ENCODE measurements at regions not wholly inside any gene's neighbourhood (a gene's known extent, or its start where the extent isn't known, plus 50 kb on each side); places are given as distances from the start of the nearest gene placed in this dataset.
A peak's percentile ranks its signal among the peaks of the same experiment; 100 is the strongest.

DNA sequence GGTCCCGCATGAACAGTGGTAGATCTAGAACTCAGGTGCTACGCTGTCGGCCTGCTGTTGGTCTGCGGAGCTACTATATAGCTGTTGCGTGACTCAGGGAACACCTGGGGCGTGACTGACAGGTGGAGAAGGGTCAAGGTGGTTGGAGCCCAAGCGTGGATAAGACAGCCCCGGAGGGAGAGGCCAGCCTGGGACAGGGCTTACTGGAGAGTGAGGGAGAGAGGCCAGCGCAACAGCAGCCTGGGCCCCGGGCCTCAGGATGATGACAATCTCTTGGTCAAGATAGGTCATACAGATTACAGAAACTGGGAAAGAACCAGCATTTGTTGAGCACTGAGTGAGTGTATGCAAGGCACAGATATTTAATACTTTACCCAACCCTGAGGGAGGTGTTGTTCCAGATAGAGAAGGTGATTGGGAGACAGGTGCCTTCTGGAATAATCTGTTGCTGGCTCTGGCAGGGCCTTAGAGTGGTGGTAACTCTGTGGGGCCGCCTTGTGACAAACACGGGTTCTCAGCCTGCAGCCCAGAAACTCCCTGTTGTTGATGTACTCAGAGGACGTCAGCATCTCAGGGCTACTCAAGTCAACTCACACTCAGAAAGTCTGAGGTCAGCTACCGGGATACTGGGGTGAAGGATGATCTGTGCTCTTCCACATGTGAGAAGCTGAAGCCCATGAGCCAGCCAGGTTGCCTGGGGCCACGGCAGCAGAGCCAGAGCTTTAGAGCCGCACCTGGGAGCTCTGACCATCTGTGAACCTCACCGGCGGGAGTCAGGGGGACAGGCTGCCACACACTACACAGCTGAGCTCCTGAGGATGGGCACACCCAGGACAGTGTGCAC is 265.4 kb upstream of the HES1 start:
- DNase-seq (ENCODE audit: low spot score), result no peak
- no peak for ATAC-seq

DNA sequence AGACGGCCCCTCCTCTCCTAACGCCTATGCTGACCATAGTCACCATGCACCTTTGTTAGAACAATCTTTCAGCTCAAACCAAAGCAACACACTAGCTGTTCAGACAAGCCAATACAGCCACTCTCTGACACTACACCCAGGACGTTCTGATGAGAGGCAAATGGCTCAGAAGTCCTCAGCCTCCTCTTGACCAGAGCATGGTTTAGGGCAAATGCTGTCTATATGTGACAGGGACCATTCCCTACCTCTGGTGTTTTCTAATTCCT is 264.8 kb upstream of the HES1 start:
- DNase-seq (ENCODE audit: low spot score) (no peak), ATAC-seq (no peak)

DNA sequence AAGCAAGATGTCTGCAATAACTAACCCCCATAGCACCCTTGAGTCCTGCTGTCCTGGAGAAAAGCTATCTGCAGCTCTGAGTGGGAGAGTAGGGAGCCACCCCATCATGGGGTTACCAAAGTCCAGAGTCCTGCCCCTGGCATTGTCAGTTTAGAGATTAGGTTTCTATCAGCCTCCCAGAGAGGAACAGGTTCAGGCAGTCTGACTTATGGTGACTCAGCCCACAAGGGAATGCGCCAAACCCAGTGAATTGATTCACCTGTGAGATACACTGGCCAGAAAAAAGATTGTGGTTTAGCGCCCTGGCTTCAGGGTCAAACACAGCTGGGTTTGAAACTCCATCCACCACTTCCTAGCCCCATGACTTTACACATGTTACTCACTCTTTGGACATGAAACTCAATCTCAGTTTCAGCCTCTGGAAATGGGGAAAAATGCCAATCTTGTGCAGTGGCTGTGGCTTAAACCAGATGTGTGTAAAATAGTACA is 263.6 kb upstream of the HES1 start:
- ATAC-seq, result peak; percentile 86

DNA sequence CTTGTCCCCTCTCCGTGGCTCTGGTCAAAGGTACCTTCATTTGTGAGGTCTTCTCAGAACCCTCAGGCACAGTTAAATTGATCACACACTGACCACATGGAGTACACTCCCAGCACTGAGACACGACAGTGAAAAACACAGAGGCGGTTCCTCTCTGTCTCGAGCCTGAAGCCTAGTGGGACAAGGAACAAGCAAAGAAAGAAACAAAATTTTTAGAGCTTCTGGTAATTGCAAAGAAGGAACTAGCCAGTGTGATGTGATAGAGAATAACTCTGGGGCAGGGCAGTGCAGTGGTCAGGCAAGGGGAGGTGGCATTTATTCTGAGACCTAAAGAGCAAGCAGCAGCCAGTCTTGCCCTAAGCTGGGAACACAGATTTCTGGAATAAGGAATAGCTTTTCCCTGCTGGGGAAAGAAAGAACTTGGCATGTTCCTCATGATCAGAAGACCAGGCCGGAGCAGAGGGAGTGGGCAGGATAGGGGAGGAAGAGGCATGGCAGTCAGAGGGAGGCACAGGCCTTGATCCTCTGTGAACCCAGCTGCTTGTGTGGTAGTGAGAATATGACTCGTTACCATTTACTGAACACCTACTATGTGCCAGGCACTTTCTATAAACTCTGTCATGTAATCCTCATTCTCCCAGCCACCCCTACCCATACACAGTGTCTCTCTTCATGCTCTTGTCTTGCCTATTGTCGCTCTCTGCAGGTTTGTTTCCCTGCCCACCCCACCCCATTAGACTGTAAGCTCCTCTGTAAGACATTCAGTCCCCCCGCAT is 262.3 kb upstream of the HES1 start:
- ATAC-seq (no peak), DNase-seq (ENCODE audit: low spot score) (no peak)

More for the DNA sequence above, 263.6 kb upstream of the HES1 start:
- DNase-seq (ENCODE audit: low spot score), result peak; percentile 59

DNA sequence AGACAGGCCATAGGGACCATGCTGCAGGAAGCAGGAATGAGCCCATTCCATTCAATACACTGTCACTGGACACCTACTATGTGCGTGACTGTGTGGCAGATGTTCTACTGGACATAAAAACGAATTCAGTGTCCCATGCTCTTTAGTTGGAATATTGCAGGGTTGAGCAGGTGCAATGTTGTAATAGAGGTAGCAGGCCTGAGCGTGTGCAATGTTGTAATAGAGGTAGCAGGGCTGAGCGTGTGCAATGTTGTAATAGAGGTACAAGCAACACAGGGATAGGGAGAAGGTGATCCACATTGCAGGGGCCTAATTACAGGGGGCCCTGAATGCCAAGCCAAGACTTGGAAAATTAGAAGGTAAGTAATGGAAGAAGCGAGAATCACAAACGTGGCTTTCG is 261.4 kb upstream of the HES1 start:
- DNase-seq (ENCODE audit: low spot score) (no peak), ATAC-seq (peak; percentile 17)

DNA sequence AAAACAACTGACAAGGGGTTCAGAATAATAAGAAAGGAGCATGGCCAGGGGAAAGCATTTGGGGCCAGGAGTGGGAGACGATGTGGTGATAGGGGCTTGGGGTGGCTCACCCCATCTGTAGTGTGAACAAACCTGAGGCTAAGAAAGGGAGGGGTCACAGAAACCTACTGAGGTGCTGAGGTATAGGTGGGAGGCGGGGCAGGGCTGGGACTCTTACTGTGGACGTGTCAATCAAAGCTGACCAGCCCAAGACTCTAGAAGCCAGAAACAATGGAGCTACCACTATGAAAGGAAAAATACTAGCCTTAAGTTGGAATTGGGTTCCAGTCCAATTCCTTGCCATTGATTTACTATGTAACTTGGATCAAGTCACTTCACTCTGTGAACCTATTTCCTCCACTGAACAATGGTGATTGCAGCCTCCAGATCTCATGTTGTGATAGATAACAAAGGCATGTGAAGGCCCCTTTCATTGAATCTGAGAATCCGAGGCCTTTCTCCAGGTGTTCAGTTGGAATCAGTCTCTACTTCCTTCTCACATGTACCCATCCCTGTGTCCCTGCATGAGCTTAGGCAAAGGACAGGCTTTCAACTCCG is 260.9 kb upstream of the HES1 start:
- DNase-seq (ENCODE audit: low spot score), result no peak

DNA sequence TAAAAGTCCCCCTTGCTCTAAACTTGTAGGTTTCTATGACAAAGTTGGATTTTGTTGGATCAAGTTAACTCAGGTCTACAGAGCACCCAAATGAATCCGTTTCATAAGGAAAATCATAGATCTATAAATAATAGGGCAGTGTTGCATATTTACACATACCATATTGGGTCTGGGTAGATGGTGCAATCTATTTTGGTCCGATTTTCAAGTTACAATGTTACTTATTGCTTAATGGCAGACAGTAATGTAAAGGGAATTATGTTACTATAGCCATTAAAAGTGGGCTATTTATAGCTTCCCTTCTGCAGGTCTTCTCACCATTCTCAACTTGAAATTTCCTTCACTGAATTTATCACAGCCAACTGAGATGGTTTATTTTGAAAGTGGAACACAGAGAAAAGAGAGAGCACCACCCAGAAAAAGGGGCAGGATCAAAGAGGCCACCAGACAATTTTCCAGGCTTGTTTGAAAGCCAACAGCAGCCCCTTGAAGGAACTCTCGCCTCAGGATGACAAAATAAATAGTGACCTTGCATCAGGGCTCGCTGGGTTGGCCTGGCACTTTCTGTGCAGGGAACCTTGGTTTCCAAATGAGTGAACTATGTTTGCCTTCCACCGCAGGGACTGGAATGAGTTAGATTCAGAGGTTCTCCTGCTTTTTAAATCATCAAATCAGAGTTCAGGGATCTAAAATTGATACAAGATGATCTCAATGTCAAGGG is 260.2 kb upstream of the HES1 start:
- ATAC-seq (peak; percentile 38), DNase-seq (ENCODE audit: low spot score) (no peak)

More for the DNA sequence above, 260.9 kb upstream of the HES1 start:
- no peak for ATAC-seq

DNA sequence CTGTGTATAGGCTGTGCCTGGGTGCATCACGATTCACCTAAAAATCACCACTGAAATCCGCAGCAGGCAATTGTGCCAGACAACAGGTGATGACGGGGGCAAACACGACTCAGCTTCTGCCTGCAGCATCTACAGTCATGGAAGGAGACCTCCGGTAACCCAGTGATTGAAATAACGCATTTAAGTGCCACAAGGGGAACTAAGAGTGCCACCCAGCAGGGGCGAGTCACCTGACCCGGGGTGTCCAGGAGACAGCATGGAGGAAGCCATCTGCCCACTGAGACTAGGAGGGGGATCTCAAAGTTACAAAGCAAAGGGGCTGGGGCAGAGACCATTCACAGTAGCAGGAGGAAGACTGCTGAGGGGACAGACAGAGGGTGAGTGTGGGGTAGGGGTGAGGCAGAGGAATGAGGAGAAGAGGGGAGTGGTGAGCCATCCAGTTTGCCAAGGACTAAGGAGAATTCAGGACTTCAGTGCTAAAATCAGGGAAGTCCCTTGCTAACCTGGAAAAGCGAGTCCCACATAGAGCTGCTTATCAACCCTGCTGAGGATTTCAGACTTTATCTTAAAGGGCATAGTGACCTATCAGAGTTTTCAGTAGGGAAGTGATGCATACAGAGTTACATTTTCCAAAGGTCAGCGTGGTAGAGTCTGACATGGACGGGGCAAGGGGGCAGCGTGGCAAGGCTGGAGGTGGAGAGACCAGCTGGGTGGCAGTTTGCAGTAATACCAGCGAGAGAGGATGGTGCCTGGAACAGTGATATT is 256.7 kb upstream of the HES1 start:
- no peak for ATAC-seq
- no peak for DNase-seq (ENCODE audit: low spot score)

DNA sequence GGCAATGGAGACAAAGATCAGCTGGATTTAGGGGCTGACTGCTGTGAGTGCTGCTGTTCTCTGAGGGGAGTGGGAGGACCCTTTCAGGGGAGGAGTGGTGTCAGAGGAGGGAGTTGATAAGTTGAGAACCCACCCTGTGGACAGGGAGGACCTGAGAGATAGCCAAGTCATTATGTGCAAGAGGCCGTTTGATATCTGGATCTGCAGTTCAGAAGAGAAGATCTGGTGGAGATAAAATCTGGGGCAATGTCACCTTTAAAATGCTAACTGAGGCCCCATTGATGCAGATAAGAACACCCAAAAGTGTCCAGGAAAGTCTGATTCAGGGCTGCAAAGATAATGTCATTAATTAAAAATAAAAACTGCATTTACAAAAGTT is 256.1 kb upstream of the HES1 start:
- ATAC-seq (no peak), DNase-seq (ENCODE audit: low spot score) (no peak)

DNA sequence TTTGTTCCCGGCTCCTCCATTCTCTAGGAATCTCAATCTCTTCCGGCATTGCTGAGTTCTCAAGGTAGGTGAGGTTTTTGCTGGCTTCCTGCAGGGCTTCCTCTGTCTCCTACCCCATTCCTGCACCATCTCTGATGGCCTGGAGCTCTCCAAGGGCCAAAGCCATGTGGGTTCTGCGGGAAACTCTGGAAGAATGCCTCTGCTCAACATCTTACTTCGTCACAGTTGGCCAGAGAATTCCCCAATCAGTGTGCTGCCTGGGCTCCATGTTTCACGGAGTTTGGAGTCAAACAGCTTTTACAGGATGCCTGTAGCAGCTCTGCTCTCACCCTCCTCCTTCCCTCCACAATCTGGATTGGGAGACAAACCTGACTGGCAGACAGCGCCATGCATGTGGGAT is 253.9 kb upstream of the HES1 start:
- ATAC-seq (no peak), DNase-seq (ENCODE audit: low spot score) (no peak)

DNA sequence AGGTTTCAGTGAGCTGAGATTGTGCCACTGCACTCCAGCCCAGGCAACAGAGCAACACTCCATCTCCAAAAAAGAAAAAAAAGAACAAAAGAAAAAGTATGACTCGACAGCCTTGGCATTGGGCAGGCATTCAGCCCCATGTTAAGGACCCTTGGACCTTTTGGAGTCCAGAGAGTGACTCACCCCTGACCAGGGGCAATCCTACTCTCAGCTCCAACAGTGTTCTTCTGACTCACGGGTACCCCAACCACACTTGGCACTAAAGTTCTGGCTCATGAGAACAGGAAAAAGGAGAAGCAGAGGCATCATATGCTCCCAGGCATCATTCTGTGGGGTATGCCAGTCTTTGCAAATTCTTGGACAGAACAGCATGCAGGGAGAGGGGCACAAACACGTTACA is 252.4 kb upstream of the HES1 start:
- DNase-seq (ENCODE audit: low spot score), result no peak

DNA sequence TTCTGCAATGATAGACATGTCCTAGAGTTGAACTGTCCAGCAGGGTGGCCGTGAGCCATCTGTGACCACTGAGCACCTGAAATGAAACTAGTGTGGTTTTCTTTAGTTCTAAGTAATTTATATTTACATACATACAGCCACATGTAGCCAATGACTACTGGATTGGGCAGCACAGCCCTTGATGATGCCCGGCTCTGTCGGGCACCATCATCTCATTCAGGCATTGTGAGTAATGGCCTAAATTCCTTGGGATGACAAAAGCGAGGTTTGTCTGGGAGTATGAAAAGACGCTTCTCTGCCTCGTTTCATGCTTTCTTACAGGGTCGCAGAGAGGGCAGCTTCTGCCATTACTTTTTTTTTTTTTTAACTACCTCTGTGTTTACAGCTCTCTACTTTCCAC is 251.9 kb upstream of the HES1 start:
- ATAC-seq (no peak), DNase-seq (ENCODE audit: low spot score) (no peak)

More for the DNA sequence above, 252.4 kb upstream of the HES1 start:
- ATAC-seq, result no peak

DNA sequence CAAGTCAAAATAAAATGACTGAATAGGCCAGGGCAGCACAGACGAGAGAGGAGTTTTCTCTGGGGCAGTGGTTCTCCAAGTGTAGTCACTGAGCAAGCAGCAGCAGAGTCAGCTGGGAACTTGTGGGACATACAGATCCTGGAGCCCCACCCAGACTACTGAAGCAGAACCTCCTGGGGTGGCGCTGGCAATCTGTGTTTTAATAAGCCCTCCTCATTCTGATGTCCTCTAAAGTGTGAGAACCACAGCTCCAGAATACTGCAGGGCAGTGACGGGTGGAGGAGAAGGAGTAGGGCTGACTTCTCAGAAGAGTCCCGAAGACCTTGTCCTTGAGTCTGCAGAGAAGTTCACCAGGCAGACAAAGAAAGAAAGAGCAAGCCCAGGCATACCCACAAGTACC is 251.3 kb upstream of the HES1 start:
- ATAC-seq, result peak; percentile 19
- DNase-seq (ENCODE audit: low spot score), result no peak

DNA sequence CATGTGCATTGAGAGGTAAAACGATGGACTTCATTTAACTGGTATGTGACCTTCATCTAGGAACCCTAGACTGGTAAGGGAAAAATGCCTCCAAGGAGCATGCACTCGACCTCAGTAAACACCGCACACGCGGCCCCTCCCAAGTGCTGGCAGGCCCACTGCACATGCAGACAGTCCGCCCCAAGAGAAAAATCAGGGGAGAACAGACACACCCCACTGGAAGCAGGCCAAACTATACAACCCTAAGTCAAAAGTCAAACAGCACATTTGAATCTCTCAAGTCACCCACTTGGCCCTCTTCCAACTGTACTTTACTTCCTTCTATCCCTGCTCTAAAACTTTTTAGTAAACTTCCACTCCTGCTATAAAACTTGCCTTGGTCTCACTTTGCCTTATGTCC is 250.1 kb upstream of the HES1 start:
- DNase-seq (ENCODE audit: low spot score) (no peak), ATAC-seq (no peak)

DNA sequence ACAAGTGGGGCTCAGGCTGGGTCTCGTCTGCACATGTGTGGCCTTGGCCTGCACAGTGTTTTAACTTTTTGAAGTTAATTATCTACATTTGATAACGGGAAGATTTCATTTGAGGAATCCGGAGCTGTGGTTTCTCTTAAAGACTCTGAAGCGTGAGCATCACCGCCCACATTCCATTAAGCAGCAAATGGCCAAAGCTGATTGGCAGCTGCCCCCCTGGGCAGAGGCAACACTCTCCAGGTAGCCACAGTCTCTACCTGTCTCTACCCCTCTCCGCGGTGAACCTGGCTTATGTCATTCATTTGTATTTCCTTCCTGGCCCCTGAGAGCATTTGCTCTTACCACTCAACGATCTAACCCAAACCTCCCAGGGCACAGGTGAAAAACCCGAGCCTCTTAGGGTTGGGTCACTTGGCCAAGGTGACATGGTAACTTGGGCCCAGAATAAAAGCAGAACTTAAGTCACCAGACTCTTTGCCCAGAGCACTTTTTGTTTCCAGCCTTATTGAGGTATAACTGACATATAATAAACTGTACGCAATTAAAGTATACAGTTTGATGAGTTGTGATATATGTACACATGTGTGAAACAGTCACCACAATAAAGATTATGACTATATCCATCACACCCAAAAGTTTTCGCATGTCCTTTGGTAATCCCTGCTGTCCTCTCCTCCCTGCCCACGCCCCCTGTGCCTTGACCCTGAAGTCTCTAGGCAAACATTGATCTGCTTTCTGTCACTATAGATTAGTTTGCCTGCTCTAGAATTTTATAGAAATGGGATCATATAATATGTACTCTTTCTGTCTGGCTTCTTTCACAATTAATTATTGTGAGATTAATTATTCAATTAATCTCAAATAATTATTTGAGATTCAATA is 245.7 kb upstream of the HES1 start:
- DNase-seq (ENCODE audit: low spot score) (no peak), ATAC-seq (no peak)

DNA sequence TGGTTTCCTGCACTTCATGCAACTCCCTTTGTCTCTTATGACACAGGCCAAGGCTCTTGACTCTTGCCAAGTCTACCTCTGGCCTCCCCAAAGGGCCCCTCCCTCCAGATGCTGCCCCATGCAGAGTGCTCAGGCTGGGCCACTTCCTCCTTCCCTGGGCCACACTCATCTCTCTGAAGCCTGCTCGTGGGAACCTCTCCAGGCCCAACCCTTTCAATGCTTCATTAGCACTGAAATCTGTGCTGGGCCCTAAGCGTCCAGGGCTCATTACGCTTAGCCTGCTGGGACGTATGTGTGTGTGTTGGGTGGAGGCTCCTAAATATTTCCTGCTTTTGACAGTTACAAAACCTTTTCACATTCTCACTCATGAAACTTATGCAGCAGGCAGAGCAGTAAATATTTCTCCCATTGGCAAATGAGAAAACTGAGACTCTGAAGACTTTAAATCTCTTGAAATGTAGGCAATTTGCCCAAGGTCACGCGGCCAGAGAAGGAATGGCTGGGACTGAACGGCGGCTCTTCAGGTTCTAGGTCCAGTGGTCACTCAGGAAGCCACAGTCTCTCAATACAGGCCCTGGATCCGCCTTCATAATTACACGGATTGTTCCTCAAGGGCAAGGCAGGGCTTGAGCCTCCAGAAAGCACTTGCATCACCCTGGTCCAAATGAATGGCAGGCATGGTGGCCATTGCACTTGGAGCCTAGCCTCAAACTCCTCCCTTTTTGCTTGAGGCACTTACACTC is 241.7 kb upstream of the HES1 start:
- peak; percentile 14 for ATAC-seq

DNA sequence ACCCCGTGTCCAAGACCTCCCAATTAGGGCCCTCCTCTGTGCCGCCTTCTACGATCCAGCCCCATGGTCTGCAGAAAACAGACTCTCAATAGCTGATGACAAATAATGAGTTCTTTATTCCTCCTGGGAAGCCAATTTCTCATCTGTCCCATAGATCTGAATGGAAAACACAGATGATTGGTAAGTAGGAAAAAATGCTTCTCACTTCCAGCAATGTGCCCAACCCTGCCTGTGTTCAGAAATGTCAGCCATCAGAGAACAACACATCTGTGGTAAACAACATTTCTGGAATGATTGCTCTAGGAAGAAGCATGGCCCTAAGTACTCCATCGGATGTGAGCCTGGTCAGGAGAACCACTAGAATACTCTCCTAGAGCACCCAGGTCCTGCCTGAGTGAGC is 240.5 kb upstream of the HES1 start:
- DNase-seq (ENCODE audit: low spot score) (no peak), ATAC-seq (no peak)

More for the DNA sequence above, 241.7 kb upstream of the HES1 start:
- DNase-seq (ENCODE audit: low spot score), result no peak

DNA sequence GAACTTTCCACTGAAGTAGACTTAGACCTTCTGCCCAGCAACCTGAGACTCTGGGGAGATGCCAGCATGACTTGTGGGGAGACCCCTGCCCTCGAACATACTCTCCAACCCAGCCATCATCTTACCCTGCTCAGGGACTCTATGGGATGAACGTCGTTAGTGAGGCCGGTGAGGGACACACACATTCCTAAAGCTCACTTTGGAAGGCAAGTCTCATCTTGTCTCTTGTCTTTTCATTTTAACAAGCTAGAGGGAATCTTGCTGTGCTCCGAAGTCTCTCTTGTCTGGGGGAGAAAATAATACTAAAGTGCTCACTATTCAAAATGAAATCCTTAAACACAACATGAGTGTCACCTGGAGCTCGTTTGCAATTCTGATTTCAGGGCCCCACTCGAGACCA is 239.5 kb upstream of the HES1 start:
- no peak for DNase-seq (ENCODE audit: low spot score)
- ATAC-seq, result no peak

DNA sequence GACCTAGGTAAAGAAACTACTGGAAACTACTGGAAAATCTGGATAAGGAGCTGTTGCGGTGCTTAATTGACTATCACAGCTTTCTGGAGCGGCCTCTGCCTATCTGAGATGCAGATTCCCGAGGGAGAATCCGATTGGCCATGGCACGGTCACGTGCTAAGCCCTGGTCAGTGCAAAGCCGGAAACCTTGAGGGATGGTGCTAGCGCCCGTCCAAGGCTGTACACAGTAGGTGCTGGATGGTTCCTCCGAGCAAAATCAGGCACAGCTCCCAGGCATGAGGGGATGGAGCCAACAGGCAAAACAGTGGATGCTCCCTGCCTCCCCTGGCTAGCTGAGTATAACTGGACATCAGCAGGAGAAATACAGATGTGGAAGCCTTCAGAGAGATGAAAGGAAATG is 238.7 kb upstream of the HES1 start:
- no peak for ATAC-seq
- no peak for DNase-seq (ENCODE audit: low spot score)
